CD14-positive monocyte (primary cell): ENCODE measurements at regions not wholly inside any gene's neighbourhood (a gene's known extent, or its start where the extent isn't known, plus 50 kb on each side); places are given as distances from the start of the nearest gene placed in this dataset.

Experiments used
- DNase-seq, 3 donors: peaks; one replicate each; pipeline ENCODE4 v3.0.0-alpha.2; 2011 to 2022
- H2AFZ ChIP-seq: 2 replicates; pipeline ENCODE4 v1.6.0; 2012; ENCODE audit warnings: mild to moderate bottlenecking, low read depth, low read length, inconsistent platforms; ENCODE audit not compliant: insufficient read depth, poor library complexity, severe bottlenecking
- H3K27ac ChIP-seq, 2 donors: 1 replicate in 1 of 2; 2 replicates in 1 of 2; pipeline ENCODE4 v1.5.1; 2012 to 2013; ENCODE audit warnings: low read length in 2 of 2, control low read depth in 1 of 2, inconsistent platforms in 1 of 2, low read depth in 1 of 2, mild to moderate bottlenecking in 1 of 2
- H3K27me3 ChIP-seq, 2 donors: one replicate each; pipeline versions ENCODE4 v1.6.0 to v1.6.1; 2011 to 2013; ENCODE audit warnings: low read length in 2 of 2; ENCODE audit not compliant: control insufficient read depth in 2 of 2, insufficient read depth in 2 of 2
- H3K36me3 ChIP-seq, 2 donors: replicated peaks in 1 of 2; 1 replicate in 1 of 2; 2 replicates in 1 of 2; pipeline versions ENCODE4 v1.5.1 to v1.6.1; 2012 to 2013; ENCODE audit warnings: low read length in 2 of 2, control low read depth in 1 of 2, inconsistent platforms in 1 of 2, mild to moderate bottlenecking in 1 of 2; ENCODE audit not compliant: insufficient read depth in 2 of 2, control insufficient read depth in 1 of 2
- H3K4me1 ChIP-seq, 2 donors: 1 replicate in 1 of 2; 2 replicates in 1 of 2; pipeline versions ENCODE4 v1.5.1 to v1.6.1; 2012 to 2013; ENCODE audit warnings: low read length in 2 of 2, control low read depth in 1 of 2, inconsistent platforms in 1 of 2, mild to moderate bottlenecking in 1 of 2, moderate library complexity in 1 of 2; ENCODE audit not compliant: insufficient read depth in 2 of 2, control insufficient read depth in 1 of 2
- H3K4me2 ChIP-seq: replicated peaks from 2 replicates; pipeline ENCODE3; 2012; ENCODE audit warnings: low read length, moderate library complexity, mild to moderate bottlenecking; ENCODE audit not compliant: poor library complexity, severe bottlenecking; ENCODE audit errors: extremely low read depth
- H3K4me3 ChIP-seq, 3 experiments: fragments of 200-600 bp in 1 of 3; sonication (generic) in 1 of 3; replicated peaks in 1 of 3; 1 replicate in 2 of 3; 2 replicates in 1 of 3; pipeline ENCODE4 v1.5.1; 2011 to 2013; ENCODE audit warnings: low read length in 3 of 3, mild to moderate bottlenecking in 3 of 3, control low read depth in 2 of 3, low read depth in 2 of 3, inconsistent platforms in 1 of 3, moderate library complexity in 1 of 3
- H3K79me2 ChIP-seq: 2 replicates; pipeline ENCODE4 v1.6.0; 2012; ENCODE audit warnings: mild to moderate bottlenecking, control low read depth, inconsistent platforms, low read length, moderate library complexity; ENCODE audit not compliant: insufficient read depth
- H3K9ac ChIP-seq: 2 replicates; pipeline ENCODE4 v1.6.0; 2017; ENCODE audit warnings: low read length, mild to moderate bottlenecking; ENCODE audit not compliant: insufficient read depth, poor library complexity, severe bottlenecking
- H3K9me3 ChIP-seq, 2 donors: replicated peaks in 1 of 2; 1 replicate in 1 of 2; 2 replicates in 1 of 2; pipeline versions ENCODE4 v1.5.1 to v1.6.1; 2012 to 2013; ENCODE audit warnings: low read length in 2 of 2, control low read depth in 1 of 2; ENCODE audit not compliant: control insufficient read depth in 1 of 2, insufficient read depth in 1 of 2
- H4K20me1 ChIP-seq: 2 replicates; pipeline ENCODE4 v1.6.0; 2012; ENCODE audit warnings: mild to moderate bottlenecking, low read length, control low read depth, moderate library complexity; ENCODE audit not compliant: insufficient read depth
- H3K27ac Mint-ChIP-seq, 7 donors: one replicate each; pipeline ENCODE4 v1.8.0; 2020; ENCODE audit warnings: mild to moderate bottlenecking in 7 of 7, mixed read lengths in 7 of 7, moderate library complexity in 6 of 7, inconsistent platforms in 2 of 7
- H3K27me3 Mint-ChIP-seq, 3 donors: one replicate each; pipeline ENCODE4 v1.8.0; 2021 to 2022; ENCODE audit warnings: low read depth in 3 of 3, mild to moderate bottlenecking in 3 of 3, mixed read lengths in 3 of 3, moderate library complexity in 3 of 3, inconsistent platforms in 1 of 3
- H3K36me3 Mint-ChIP-seq, 2 donors: one replicate each; pipeline ENCODE4 v1.8.0; 2020; ENCODE audit warnings: mixed read lengths in 2 of 2, inconsistent platforms in 1 of 2, mild to moderate bottlenecking in 1 of 2
- H3K4me1 Mint-ChIP-seq: one replicate; pipeline ENCODE4 v1.8.0; 2020; ENCODE audit warnings: mild to moderate bottlenecking, mixed read lengths
- H3K4me3 Mint-ChIP-seq, 2 donors: one replicate each; pipeline ENCODE4 v1.8.0; 2020; ENCODE audit warnings: mild to moderate bottlenecking in 2 of 2, mixed read lengths in 2 of 2, moderate library complexity in 1 of 2
- H3K9me3 Mint-ChIP-seq, 7 donors: one replicate each; pipeline ENCODE4 v1.8.0; 2020 to 2022; ENCODE audit warnings: mixed read lengths in 7 of 7, mild to moderate bottlenecking in 6 of 7, moderate library complexity in 6 of 7, inconsistent platforms in 2 of 7
- WGBS: methylation state at CpG from one replicate; pipeline ENCODE4 v1.1.5; 2013; ENCODE audit warnings: missing lambda C conversion rate; ENCODE audit not compliant: insufficient coverage; 5-methylcytosine and 5-hydroxymethylcytosine counted together
- intact Hi-C, 2 donors: fragments of 100-400 bp; cut with micrococcal nuclease; formaldehyde crosslinking; loops; one replicate each; pipeline versions ENCODE4 v1.15.0 to v1.15.1; 2023
- TF ChIP-seq, protein P1 (sequence below): fragments of 200-600 bp; IDR thresholded peaks from one replicate; pipeline ENCODE4 v1.8.0; 2022; ENCODE audit warnings: antibody characterized with exemption, mild to moderate bottlenecking

DNA sequence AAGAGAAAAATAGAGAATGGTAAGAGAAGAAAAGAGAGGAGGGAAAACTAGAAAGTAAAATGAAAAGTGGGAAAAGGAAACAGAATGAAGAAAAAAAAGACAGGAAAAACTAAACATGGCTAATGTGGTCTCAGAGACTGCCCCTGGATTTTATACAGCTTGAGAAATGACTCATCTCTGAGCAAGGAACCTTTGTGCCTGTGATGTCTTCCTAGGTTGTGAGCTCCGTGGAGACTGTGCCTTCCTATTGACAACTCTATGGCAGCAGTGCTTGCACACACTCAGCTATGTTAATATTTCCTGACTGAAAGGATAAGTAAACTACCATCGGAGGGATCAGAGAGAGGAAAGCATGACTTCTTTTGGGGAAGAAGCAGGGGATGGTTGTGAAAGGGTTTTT lies 203.8 kb downstream of the RDH14 start:
- Histone ChIP-seq H3K9me3 (no peaks in the 10 kb centered on the region), H3K4me1 (no peaks in the 10 kb centered on the region), H3K4me3 (no peak overlapping the region), H3K4me2 (no peak overlapping the region), H4K20me1 (no peaks in the 10 kb centered on the region), H3K79me2 (no peaks in the 10 kb centered on the region), H2AFZ (no peak overlapping the region), H3K9ac (no peak overlapping the region), H3K27me3 (no peaks in the 10 kb centered on the region), H3K36me3 (no peaks in the 10 kb centered on the region), H3K27ac (no peak overlapping the region)
- intact Hi-C loops: no loop called here
- Mint-ChIP-seq H3K4me1 (no peaks in the 10 kb centered on the region), H3K4me3 (no peak overlapping the region), H3K9me3 (peaks cover 0 to 2% (median 0%) of the 10 kb centered on the region in 7 donors), H3K27me3 (no peaks in the 10 kb centered on the region), H3K27ac (no peak overlapping the region), H3K36me3 (no peaks in the 10 kb centered on the region)
- no peak for DNase-seq
- TF ChIP-seq, protein P1, sequence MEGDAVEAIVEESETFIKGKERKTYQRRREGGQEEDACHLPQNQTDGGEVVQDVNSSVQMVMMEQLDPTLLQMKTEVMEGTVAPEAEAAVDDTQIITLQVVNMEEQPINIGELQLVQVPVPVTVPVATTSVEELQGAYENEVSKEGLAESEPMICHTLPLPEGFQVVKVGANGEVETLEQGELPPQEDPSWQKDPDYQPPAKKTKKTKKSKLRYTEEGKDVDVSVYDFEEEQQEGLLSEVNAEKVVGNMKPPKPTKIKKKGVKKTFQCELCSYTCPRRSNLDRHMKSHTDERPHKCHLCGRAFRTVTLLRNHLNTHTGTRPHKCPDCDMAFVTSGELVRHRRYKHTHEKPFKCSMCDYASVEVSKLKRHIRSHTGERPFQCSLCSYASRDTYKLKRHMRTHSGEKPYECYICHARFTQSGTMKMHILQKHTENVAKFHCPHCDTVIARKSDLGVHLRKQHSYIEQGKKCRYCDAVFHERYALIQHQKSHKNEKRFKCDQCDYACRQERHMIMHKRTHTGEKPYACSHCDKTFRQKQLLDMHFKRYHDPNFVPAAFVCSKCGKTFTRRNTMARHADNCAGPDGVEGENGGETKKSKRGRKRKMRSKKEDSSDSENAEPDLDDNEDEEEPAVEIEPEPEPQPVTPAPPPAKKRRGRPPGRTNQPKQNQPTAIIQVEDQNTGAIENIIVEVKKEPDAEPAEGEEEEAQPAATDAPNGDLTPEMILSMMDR: no peak
- WGBS: 53% methylated on average over 2 of the region's 2 CpGs

DNA sequence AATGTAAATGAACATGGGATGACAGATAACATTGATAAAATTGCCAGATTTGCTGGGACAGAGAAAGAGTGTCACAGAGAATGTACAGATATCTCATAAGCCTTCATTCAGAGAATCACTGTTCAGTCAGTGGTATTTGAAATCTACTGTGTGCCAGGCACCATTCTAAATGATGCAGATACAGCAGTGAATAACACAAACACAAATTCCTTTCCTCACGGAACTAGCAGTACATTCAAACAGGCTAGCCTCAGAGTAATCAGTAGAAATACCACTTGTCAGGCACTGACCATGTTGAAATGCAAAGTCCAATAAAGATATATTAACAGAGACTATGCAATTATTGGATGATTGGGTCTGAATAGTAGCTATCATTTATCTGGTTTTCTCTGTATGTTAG lies 211.0 kb downstream of the RDH14 start:
- Mint-ChIP-seq H3K4me1 (no peaks in the 10 kb centered on the region), H3K9me3 (peaks cover 0 to 3% (median 0%) of the 10 kb centered on the region in 7 donors), H3K27me3 (peaks cover 0 to 2% (median 0%) of the 10 kb centered on the region in 3 donors), H3K4me3 (no peak overlapping the region), H3K27ac (no peak overlapping the region), H3K36me3 (no peaks in the 10 kb centered on the region)
- no peaks in the 10 kb centered on the region for H3K36me3 ChIP-seq
- no peak overlapping the region for H2AFZ ChIP-seq
- no CpG with 5 or more reads among the region's 1 CpG for WGBS
- no peaks in the 10 kb centered on the region for H3K27me3 ChIP-seq
- intact Hi-C loops: no loop called here
- H3K79me2 ChIP-seq: no peaks in the 10 kb centered on the region
- no peak overlapping the region for H3K9ac ChIP-seq
- TF ChIP-seq, protein P1: no peak
- H3K27ac ChIP-seq: no peak overlapping the region
- no peaks in the 10 kb centered on the region for H4K20me1 ChIP-seq
- no peak overlapping the region for H3K4me2 ChIP-seq
- H3K4me3 ChIP-seq: no peak overlapping the region
- no peaks in the 10 kb centered on the region for H3K4me1 ChIP-seq
- DNase-seq: no peak
- no peaks in the 10 kb centered on the region for H3K9me3 ChIP-seq
